HK-2 (cell line): ENCODE measurements at regions not wholly inside any gene's neighbourhood (a gene's known extent, or its start where the extent isn't known, plus 50 kb on each side); places are given as distances from the start of the nearest gene placed in this dataset.
"Not testable (repeated sequence)": the region's sequence is repeated elsewhere in the genome, so short reads cannot be mapped to it uniquely, and the experiment has no call there.

Experiments used
- DNase-seq: peaks from one replicate; pipeline ENCODE4 v3.0.0-alpha.2; 2018; ENCODE audit not compliant: unreplicated experiment

GRCh38 chr4:7141151-7141834 lies 51.0 kb upstream of the SORCS2 start:
- no peak for DNase-seq

- DNase-seq: no peak
These were observed 51.7 kb upstream of the SORCS2 start for GRCh38 chr4:7140692-7141069.

- DNase-seq: no peak
These were observed 52.2 kb upstream of the SORCS2 start for GRCh38 chr4:7140062-7140691.

GRCh38 chr4:7139167-7139982 lies 53.0 kb upstream of the SORCS2 start:
- no peak for DNase-seq

GRCh38 chr4:7138223-7139166 lies 53.8 kb upstream of the SORCS2 start:
- DNase-seq: no peak

- DNase-seq: no peak
These were observed 54.8 kb upstream of the SORCS2 start for GRCh38 chr4:7137326-7138200.

GRCh38 chr4:7136351-7136750 lies 56.0 kb upstream of the SORCS2 start:
- no peak for DNase-seq

GRCh38 chr4:7135389-7135746 lies 57.0 kb upstream of the SORCS2 start:
- no peak for DNase-seq

- DNase-seq: no peak
These were observed 57.5 kb upstream of the SORCS2 start for GRCh38 chr4:7134737-7135388.

GRCh38 chr4:7133818-7134650 lies 58.3 kb upstream of the SORCS2 start:
- not testable (repeated sequence) for DNase-seq

GRCh38 chr4:7132730-7133582 lies 59.4 kb upstream of the SORCS2 start:
- no peak for DNase-seq

GRCh38 chr4:7132249-7132648 lies 60.1 kb upstream of the SORCS2 start:
- DNase-seq: no peak

- no peak for DNase-seq
These were observed 60.8 kb upstream of the SORCS2 start for GRCh38 chr4:7131498-7132031.

- DNase-seq: no peak
These were observed 61.6 kb upstream of the SORCS2 start for GRCh38 chr4:7130621-7131211.

- no peak for DNase-seq
These were observed 62.2 kb upstream of the GRPEL1 start for GRCh38 chr4:7129871-7130620.

GRCh38 chr4:7128644-7129043 lies 60.8 kb upstream of the GRPEL1 start:
- DNase-seq: no peak

GRCh38 chr4:7128234-7128633 lies 60.4 kb upstream of the GRPEL1 start:
- DNase-seq: no peak
